PC-3 (cell line): ENCODE measurements at regions not wholly inside any gene's neighbourhood (a gene's known extent, or its start where the extent isn't known, plus 50 kb on each side); places are given as distances from the start of the nearest gene placed in this dataset.

Source experiments
- EZH2 ChIP-seq: fragments of 300-600 bp; sonication (generic); IDR thresholded peaks from one replicate; pipeline ENCODE4 v1.6.1; 2017; ENCODE audit warnings: antibody characterized with exemption, mild to moderate bottlenecking, low read length; ENCODE audit not compliant: unreplicated experiment
- EZH2phosphoT487 ChIP-seq: fragments of 300-600 bp; sonication (generic); IDR thresholded peaks from 2 replicates; pipeline ENCODE4 v1.6.1; 2018; ENCODE audit warnings: mild to moderate bottlenecking, antibody characterized with exemption, low read length, borderline replicate concordance
- TF ChIP-seq, protein P1 (sequence below): fragments of 300-600 bp; sonication (generic); conservative IDR thresholded peaks from 2 replicates; pipeline ENCODE4 v1.5.1; 2017; ENCODE audit warnings: antibody characterized with exemption, low read depth, mild to moderate bottlenecking, low read length

DNA sequence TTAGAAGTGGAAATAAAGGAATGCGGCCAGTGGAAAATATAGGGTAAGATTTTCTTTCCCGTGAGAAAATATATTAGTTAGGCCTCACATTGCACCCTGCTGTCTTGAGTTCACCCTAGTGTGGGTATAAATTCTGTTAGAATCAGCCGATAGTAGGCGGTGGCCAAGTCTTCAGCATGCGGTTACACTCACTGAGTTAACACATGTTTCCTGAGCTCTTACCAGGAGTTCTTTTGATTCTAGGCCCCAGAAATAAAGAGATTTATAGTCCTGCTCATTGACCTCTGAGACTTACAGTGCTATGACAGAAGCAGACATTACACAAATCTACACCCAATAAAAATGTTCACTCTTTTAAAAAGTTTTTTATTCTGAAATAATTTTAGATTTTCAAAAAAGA, 279.3 kb upstream of the LRRC7 start:
- TF ChIP-seq, protein P1, sequence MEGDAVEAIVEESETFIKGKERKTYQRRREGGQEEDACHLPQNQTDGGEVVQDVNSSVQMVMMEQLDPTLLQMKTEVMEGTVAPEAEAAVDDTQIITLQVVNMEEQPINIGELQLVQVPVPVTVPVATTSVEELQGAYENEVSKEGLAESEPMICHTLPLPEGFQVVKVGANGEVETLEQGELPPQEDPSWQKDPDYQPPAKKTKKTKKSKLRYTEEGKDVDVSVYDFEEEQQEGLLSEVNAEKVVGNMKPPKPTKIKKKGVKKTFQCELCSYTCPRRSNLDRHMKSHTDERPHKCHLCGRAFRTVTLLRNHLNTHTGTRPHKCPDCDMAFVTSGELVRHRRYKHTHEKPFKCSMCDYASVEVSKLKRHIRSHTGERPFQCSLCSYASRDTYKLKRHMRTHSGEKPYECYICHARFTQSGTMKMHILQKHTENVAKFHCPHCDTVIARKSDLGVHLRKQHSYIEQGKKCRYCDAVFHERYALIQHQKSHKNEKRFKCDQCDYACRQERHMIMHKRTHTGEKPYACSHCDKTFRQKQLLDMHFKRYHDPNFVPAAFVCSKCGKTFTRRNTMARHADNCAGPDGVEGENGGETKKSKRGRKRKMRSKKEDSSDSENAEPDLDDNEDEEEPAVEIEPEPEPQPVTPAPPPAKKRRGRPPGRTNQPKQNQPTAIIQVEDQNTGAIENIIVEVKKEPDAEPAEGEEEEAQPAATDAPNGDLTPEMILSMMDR = no peak
- TF ChIP-seq EZH2phosphoT487 (no peak), EZH2 (no peak)
